ENCODE measurements at regions not wholly inside any gene's neighbourhood (a gene's known extent, or its start where the extent isn't known, plus 50 kb on each side); places are given as distances from the start of the nearest gene placed in this dataset.

GRCh38 chr3:27594096-27594690, 110.0 kb upstream of the SLC4A7 start:
- H3K4me2 ChIP-seq, result no peak overlapping the region
- no peaks in the 10 kb centered on the region for H3K9me2 ChIP-seq (ENCODE audit: insufficient read depth)
- Mint-ChIP-seq H3K36me3 (ENCODE audit: low read depth) (no peaks in the 10 kb centered on the region), H3K27me3 (ENCODE audit: insufficient read depth, low read depth, poor library complexity) (no peaks in the 10 kb centered on the region), H3K4me3 (no peak overlapping the region), H3K27ac (no peak overlapping the region), H3K4me1 (peaks cover 24% of the 10 kb centered on the region), H3K9me3 (no peaks in the 10 kb centered on the region)
- no peaks in the 10 kb centered on the region for H4K20me1 ChIP-seq (replicated peaks; ENCODE audit: insufficient read depth)
- H2AFZ ChIP-seq, result no peak overlapping the region
- H3K79me2 ChIP-seq (replicated peaks; ENCODE audit: insufficient read depth), result no peaks in the 10 kb centered on the region
- no peak for ATAC-seq
- H3K27ac ChIP-seq (ENCODE audit: low read depth), result no peak overlapping the region
- H3K36me3 ChIP-seq (ENCODE audit: insufficient read depth), result no peaks in the 10 kb centered on the region
- peaks cover 22% of the 10 kb centered on the region for H3K4me1 ChIP-seq (ENCODE audit: insufficient read depth)
- DNase-seq (ENCODE audit: low spot score), result no peak
- no peaks in the 10 kb centered on the region for H3K27me3 ChIP-seq (ENCODE audit: insufficient read depth)
- no peaks in the 10 kb centered on the region for H3F3A ChIP-seq (replicated peaks; ENCODE audit: low read depth)
- TF ChIP-seq EZH2 (IDR thresholded peaks at IDR 0.05; ENCODE audit: low read depth, unreplicated experiment) (no peak), CREB1 (CRISPR knock-in tag; IDR thresholded peaks at IDR 0.05; ENCODE audit: low read depth) (no peak), STAT1 (IDR thresholded peaks at IDR 0.05; ENCODE audit: unreplicated experiment) (no peak), POLR2AphosphoS5 (IDR thresholded peaks at IDR 0.05; ENCODE audit: low read depth) (no peak), NANOG (IDR thresholded peaks at IDR 0.05; ENCODE audit: borderline replicate concordance) (no peak), JUNB (IDR thresholded peaks at IDR 0.05; ENCODE audit: unreplicated experiment) (no peak), ZNF331 (CRISPR knock-in tag; IDR thresholded peaks at IDR 0.05; ENCODE audit: low read depth) (no peak), EZH2phosphoT487 (IDR thresholded peaks at IDR 0.05; ENCODE audit: unreplicated experiment) (no peak), ZNF114 (CRISPR knock-in tag; IDR thresholded peaks at IDR 0.05) (no peak), ETS1 (IDR thresholded peaks at IDR 0.05) (no peak)
- TF ChIP-seq, protein P1, sequence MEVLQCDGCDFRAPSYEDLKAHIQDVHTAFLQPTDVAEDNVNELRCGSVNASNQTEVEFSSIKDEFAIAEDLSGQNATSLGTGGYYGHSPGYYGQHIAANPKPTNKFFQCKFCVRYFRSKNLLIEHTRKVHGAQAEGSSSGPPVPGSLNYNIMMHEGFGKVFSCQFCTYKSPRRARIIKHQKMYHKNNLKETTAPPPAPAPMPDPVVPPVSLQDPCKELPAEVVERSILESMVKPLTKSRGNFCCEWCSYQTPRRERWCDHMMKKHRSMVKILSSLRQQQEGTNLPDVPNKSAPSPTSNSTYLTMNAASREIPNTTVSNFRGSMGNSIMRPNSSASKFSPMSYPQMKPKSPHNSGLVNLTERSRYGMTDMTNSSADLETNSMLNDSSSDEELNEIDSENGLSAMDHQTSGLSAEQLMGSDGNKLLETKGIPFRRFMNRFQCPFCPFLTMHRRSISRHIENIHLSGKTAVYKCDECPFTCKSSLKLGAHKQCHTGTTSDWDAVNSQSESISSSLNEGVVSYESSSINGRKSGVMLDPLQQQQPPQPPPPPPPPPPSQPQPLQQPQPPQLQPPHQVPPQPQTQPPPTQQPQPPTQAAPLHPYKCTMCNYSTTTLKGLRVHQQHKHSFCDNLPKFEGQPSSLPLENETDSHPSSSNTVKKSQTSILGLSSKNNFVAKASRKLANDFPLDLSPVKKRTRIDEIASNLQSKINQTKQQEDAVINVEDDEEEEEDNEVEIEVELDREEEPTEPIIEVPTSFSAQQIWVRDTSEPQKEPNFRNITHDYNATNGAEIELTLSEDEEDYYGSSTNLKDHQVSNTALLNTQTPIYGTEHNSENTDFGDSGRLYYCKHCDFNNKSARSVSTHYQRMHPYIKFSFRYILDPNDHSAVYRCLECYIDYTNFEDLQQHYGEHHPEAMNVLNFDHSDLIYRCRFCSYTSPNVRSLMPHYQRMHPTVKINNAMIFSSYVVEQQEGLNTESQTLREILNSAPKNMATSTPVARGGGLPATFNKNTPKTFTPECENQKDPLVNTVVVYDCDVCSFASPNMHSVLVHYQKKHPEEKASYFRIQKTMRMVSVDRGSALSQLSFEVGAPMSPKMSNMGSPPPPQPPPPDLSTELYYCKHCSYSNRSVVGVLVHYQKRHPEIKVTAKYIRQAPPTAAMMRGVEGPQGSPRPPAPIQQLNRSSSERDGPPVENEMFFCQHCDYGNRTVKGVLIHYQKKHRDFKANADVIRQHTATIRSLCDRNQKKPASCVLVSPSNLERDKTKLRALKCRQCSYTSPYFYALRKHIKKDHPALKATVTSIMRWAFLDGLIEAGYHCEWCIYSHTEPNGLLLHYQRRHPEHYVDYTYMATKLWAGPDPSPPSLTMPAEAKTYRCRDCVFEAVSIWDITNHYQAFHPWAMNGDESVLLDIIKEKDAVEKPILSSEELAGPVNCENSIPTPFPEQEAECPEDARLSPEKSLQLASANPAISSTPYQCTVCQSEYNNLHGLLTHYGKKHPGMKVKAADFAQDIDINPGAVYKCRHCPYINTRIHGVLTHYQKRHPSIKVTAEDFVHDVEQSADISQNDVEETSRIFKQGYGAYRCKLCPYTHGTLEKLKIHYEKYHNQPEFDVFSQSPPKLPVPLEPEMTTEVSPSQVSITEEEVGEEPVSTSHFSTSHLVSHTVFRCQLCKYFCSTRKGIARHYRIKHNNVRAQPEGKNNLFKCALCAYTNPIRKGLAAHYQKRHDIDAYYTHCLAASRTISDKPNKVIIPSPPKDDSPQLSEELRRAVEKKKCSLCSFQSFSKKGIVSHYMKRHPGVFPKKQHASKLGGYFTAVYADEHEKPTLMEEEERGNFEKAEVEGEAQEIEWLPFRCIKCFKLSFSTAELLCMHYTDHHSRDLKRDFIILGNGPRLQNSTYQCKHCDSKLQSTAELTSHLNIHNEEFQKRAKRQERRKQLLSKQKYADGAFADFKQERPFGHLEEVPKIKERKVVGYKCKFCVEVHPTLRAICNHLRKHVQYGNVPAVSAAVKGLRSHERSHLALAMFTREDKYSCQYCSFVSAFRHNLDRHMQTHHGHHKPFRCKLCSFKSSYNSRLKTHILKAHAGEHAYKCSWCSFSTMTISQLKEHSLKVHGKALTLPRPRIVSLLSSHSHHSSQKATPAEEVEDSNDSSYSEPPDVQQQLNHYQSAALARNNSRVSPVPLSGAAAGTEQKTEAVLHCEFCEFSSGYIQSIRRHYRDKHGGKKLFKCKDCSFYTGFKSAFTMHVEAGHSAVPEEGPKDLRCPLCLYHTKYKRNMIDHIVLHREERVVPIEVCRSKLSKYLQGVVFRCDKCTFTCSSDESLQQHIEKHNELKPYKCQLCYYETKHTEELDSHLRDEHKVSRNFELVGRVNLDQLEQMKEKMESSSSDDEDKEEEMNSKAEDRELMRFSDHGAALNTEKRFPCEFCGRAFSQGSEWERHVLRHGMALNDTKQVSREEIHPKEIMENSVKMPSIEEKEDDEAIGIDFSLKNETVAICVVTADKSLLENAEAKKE (CRISPR knock-in tag; IDR thresholded peaks at IDR 0.05), result no peak
- TF ChIP-seq, protein P2, sequence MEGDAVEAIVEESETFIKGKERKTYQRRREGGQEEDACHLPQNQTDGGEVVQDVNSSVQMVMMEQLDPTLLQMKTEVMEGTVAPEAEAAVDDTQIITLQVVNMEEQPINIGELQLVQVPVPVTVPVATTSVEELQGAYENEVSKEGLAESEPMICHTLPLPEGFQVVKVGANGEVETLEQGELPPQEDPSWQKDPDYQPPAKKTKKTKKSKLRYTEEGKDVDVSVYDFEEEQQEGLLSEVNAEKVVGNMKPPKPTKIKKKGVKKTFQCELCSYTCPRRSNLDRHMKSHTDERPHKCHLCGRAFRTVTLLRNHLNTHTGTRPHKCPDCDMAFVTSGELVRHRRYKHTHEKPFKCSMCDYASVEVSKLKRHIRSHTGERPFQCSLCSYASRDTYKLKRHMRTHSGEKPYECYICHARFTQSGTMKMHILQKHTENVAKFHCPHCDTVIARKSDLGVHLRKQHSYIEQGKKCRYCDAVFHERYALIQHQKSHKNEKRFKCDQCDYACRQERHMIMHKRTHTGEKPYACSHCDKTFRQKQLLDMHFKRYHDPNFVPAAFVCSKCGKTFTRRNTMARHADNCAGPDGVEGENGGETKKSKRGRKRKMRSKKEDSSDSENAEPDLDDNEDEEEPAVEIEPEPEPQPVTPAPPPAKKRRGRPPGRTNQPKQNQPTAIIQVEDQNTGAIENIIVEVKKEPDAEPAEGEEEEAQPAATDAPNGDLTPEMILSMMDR (conservative IDR thresholded peaks at IDR 0.05; ENCODE audit: low read depth in 2 of 2), result no peak
- TF ChIP-seq, protein P3, sequence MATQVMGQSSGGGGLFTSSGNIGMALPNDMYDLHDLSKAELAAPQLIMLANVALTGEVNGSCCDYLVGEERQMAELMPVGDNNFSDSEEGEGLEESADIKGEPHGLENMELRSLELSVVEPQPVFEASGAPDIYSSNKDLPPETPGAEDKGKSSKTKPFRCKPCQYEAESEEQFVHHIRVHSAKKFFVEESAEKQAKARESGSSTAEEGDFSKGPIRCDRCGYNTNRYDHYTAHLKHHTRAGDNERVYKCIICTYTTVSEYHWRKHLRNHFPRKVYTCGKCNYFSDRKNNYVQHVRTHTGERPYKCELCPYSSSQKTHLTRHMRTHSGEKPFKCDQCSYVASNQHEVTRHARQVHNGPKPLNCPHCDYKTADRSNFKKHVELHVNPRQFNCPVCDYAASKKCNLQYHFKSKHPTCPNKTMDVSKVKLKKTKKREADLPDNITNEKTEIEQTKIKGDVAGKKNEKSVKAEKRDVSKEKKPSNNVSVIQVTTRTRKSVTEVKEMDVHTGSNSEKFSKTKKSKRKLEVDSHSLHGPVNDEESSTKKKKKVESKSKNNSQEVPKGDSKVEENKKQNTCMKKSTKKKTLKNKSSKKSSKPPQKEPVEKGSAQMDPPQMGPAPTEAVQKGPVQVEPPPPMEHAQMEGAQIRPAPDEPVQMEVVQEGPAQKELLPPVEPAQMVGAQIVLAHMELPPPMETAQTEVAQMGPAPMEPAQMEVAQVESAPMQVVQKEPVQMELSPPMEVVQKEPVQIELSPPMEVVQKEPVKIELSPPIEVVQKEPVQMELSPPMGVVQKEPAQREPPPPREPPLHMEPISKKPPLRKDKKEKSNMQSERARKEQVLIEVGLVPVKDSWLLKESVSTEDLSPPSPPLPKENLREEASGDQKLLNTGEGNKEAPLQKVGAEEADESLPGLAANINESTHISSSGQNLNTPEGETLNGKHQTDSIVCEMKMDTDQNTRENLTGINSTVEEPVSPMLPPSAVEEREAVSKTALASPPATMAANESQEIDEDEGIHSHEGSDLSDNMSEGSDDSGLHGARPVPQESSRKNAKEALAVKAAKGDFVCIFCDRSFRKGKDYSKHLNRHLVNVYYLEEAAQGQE (IDR thresholded peaks at IDR 0.05; ENCODE audit: unreplicated experiment), result no peak
- H3K4me3 ChIP-seq, result no peak overlapping the region

Measured in GM23338 (cell line).